ENCODE measurements at regions not wholly inside any gene's neighbourhood (a gene's known extent, or its start where the extent isn't known, plus 50 kb on each side); places are given as distances from the start of the nearest gene placed in this dataset.

DNA sequence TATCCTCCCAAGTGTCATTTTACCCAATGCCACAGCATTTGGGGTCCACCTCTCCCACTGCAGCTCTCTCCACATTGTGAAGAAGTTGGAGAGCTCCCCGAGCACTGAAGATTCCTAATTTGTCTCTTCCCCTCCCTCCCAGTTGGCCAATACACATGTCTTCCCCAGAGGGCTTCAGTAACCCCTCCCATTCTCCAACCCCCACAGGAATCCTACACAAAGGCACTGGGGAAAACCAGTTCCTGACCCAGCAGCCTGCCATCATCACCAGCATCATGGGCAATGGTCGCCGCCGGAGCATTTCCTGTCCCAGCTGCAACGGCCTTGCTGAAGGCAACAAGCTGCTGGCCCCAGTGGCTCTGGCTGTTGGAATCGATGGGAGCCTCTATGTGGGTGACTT is 87.3 kb upstream of the WWC1 start:
- no peak for DNase-seq

DNA sequence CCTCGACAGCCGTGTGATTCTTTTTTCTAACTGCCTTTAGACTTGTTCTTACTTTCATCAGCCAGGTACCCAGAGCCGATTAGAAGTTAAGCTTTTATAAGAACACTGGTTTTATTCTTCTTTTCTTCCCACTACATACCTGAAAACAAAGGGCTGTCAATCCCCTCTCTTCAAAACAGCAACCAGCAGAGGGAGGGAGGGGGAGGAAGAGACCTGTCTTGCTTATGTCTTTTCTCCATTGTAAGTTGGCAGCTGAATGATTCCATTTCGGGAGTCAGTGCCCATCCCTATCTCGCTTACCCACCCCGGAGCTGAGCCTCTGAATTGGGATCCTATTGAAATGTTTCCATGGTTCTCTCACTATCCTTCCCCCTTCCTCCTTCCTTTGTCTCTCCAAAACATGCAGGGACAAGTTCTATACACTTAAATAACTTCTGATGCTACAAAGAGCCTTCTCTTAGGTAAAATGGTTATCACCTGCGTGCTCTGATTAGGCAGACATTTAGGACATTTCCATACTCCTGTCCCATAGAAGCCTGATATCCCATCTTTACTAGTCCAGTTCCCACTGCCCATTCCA is 83.9 kb upstream of the WWC1 start:
- no peak for DNase-seq

DNA sequence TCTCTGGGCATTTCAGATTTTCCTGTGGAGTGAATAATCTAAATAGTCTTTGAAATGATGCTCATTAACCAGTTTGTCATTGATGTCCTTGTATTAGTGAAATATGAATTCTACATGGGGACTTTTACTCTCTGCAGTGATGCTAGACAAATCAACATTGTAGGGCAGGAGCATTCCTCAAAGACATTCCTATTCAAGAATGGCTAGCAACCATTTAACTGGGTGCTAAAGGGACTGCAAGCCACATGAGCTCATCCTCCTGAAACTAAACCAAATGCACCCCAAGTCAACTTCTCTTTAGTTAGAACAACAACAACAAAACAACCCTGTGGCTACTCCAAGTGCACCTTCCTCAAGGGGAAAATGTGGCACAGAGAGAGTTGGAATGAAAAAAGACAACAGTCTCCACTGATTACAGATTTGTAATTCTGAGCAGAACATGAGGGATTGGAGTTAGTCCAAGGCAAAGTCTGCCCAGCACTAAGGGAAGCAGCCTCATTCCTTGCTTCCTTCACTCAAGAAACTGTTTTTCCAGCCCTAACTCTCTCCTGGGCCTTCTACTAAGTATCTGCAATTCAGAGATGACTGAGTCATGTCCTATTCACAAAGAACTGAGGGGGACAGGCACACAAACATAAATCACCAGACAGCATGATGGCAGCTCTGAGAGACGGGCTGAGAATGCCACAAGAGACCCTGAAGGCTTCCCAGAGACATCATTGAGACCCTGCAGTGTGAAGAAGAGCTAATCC is 82.0 kb upstream of the WWC1 start:
- no peak for DNase-seq

DNA sequence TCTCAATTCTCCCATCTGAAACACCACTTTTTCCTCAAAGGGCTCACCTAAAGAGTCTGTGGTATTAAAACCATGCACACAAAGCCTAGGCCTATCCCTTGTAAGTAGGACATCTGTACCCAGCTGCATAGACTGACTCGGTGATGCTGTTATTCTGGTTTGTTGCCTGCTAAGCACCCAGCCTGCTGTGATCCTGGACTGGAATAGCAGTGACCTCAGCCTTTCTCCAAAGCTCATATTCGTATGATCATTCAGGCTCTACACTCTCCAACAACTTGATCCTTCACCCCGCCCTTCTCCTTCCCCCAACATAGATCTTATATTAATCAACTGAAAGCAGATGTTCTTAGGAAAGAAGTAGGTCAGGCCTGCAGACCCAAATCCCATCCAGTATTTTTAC is 81.4 kb upstream of the WWC1 start:
- DNase-seq, result no peak

DNA sequence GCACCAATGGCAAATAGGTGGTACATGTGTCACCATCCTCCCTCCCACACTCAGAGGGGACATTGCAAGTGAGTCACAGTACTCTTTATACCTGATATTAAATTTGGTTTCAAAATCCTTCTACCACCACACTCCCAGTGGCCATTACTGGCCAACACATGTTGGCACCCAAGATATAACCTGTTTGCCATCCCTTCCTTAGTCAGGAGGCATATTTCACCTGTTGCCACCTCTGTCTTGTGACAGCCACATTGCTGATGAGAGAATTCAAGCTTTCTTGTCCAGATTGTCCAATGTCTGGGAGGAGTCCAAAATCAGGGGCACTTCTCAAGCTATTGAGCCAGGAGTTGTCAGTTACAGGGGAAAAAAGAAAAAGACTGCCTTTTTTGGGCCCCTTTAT is 80.2 kb upstream of the WWC1 start:
- no peak for DNase-seq

DNA sequence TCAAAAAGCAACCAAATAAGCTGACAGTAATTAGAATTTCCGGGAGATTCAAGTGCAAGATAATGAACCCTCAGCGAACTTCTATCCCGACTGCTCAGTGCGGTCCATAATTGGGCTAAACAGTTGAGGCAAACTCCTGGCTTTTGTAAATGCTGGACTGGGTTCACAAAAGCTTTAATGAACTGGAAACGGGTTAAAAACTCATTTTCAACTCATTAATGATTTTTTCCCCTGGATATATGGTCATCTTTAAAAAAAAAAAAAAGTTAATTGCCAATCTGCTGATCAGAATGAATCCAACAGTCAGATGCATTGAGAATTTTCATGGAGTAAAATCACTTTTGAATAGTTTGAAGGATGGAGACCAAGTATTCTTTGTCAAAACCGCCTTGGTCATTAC is 79.5 kb upstream of the WWC1 start:
- DNase-seq, result no peak

DNA sequence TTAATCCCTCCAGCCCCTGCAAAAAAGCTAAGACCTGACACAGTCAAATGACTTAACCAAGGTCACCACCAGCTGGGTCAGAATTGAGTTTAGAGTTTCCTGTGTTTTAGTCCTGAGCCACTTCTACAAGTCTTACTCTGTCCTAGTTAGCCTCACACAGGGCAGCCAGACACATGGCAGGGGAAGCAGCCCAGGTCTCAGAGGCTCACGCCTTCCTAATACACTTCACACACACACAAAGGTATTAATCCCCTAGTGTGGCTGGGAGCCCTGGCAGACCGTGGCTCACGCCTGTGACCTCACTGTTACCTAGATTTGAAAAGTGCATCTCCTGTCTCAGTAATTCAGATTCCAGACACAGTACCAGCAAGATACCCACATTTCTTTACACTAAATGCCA is 77.4 kb upstream of the WWC1 start:
- no peak for DNase-seq

DNA sequence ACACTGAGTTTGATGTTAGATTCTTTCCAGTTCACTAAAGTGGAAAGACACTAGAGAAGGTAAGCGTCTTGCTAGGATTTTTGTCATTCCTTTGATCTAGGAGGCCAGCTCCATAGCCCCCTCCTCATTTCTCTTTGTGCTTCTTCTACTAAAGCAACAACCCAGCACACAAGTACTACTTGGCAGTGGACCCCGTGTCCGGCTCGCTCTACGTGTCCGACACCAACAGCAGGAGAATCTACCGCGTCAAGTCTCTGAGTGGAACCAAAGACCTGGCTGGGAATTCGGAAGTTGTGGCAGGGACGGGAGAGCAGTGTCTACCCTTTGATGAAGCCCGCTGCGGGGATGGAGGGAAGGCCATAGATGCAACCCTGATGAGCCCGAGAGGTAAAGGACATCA is 76.6 kb upstream of the WWC1 start:
- DNase-seq, result no peak

DNA sequence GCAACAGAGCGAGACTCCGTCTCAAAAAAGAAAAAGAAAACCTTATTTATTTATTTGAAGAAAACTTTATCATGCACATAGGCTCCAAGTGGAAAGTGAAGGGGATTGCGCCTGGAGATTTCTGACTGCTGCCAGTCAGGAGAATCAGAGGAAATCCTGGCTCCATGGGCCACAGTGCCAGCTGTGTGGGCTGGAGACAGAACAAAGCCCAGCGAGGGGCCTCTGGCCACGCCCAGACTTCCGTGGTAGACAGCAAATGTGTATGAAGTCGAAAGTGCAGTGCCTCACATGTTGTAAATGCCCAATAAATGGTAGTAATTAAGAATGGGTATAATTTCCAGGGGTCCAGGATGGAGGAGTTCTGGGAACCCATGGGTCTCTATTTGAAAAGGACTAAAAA is 75.8 kb upstream of the WWC1 start:
- no peak for DNase-seq

DNA sequence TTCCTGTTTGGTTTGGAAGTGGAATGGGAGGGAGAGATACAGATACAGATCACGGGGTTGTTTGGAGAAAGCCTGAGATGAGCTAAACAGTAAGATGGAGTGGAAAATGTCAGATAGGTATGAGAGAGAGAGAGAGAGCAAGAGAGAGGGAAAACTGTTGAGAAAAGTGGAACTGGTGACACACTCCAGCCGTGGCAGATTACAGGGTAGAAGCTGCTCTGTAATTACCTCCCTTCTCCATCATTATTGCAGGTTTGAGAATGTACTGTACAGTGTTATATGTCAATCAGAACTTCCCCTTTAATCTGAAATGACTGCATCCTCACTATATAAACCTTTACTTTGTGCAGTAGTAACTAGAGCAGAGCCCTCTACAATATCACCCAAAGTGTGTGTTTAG is 74.5 kb upstream of the WWC1 start:
- DNase-seq, result no peak

DNA sequence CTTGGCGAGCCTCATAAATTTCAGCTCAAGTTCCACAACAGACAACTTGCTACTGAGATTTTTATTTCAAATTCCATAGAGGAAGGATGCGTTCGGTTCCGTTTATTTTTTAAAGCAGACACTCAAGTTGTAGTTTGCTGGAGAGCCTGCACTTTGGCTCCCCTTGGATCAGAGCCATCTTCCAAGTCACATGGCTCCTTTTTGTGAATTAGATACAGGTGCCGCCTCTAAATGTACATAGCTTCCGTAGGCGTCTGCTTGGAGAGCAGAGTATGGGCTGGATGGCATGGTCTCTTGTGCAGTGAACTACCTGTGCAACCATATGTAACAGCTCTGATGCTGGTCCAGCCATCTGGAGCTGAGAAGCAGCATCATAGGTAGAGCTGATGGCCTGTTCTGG is 73.9 kb upstream of the WWC1 start:
- no peak for DNase-seq

DNA sequence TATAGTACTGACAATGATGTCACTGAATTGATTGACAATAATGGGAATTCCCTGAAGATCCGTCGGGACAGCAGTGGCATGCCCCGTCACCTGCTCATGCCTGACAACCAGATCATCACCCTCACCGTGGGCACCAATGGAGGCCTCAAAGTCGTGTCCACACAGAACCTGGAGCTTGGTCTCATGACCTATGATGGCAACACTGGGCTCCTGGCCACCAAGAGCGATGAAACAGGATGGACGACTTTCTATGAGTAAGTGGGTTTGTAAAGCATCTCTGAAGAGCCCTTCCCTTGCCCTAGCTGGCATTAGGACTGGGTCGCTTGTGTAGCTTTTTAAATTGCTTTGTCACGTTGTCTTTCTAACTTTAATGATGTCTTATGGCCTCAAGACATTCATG is 72.7 kb upstream of the WWC1 start:
- DNase-seq, result no peak

DNA sequence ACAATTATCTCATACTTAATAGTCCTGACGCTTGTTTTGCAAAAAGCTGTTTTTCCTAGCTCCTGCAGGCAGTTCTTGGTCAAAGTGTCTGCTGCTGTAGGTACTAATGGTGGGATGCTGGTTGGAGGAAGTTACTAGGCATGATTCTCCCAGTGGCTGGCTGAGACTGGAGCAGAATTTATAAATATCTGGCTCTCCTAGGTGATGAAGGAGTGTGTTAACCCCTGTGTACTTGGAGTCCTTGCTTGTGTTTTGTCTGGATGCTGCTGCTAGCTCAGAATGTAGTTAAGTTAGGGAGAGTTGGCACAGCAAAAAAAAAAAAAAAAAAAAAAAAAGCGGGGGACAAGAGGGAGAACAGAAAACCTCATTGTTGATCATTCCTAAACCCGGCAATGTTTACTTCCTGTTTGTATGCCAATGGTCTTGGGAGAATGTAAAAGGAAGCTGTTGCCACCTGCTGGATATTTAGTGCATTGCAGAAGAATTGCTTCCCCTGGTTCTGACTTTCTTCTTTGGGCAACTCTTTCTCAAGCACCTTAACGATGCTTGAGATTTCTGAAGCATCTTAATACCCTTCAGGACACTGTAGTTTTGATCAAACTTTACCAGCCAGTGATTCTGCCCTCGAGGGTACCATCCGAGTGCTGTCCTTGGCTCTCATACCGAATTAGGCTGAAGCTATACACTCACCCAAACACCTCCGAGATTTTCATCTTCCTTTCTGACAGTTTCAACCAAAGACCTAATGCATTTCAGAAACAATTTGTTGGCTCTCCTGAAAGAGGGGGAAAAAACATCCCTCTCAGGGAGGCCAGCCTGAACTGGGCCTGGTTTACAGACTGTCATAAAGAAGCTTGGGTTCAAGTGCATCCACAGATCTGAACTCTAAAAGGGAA is 71.7 kb upstream of the WWC1 start:
- DNase-seq, result peak; percentile 26

DNA sequence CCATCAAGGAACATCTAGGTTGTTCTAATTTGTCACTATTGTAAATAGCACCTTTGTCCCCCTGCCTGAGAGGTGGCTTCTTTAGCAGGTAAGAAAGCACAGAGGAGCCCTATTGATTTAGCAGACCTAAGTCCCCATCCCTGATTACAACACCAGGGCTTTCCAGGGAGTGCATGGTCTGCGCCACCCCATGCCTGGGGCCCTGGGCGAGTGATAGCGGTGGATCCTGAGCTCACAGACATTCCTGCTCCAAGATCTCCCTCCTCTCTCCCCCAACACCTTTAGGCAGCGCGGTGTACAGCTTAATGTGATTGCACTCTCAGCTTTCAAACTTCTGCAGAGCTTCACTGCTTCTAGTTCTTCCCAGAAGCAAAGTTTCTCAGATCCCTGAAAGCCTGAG is 67.4 kb upstream of the WWC1 start:
- no peak for DNase-seq

DNA sequence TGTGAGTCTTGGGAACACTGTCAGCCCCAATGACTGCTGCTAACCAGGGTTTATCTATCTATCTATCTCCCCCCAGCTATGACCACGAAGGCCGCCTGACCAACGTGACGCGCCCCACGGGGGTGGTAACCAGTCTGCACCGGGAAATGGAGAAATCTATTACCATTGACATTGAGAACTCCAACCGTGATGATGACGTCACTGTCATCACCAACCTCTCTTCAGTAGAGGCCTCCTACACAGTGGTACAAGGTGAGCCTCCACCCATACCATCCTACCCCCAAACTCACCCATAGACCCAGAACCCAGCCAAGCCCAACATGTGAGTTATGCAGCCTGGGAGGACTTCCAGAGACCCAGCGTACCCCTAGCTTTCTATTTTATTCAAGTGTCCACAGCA is 65.4 kb upstream of the WWC1 start:
- no peak for DNase-seq

DNA sequence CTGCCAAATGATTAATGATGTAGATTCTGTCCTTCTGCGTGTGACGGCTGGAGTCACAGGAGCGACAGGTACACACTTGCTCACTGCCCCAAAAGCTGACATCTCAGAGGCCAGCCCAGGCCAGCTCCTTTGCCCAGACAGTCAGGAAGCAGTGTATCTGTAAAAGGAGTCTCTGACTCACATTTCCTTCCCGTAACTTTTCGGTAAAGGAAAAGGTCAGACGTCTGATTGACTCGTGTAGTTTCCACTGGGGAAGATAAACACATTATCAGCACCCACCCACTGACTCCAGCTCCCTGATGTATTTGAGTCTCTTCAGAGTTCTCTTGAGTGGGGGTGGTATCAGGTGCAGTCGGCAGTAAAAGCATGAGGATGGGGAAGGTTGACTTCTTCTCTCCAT is 64.4 kb upstream of the WWC1 start:
- DNase-seq, result no peak

DNA sequence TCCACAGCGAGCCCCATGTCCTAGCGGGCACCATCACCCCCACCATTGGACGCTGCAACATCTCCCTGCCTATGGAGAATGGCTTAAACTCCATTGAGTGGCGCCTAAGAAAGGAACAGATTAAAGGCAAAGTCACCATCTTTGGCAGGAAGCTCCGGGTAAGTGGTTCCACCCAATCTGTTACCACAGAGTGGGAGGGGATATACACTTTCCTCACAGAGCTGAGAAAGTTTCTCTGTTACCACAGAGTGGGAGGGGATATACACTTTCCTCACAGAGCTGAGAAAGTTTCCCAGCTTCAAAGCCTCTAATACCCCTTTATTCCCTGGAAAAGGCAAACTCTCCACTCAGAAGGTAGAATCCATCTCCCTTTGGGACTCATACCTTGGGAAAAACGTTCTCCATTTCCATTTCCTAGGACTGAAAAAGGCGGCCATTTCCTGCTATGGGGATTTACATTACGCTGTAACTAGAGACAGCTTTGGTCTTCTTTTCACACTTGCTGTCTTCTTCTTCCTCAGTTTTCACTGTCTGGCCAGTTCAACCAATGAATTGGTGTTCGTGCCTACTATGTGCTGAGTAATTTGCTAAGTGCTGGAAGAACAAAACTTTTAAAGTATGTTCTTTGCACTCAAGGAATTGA is 63.4 kb upstream of the WWC1 start:
- DNase-seq, result no peak

DNA sequence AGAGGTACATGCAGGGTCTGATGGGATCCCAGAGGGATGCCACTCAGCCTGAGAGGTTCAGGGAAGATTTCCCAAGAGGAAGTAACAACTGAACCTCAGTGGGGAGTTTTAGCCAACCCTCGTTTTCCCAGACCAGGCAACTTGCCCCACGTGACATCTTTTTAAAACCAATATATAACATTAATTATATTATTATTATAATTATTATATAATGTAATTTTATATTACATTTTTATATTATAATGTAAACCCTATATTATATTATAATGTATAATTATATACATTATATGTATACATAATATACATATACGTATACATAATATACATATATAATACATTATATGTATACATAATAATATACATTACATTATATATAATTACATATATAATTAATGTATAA is 62.8 kb upstream of the WWC1 start:
- no peak for DNase-seq

DNA sequence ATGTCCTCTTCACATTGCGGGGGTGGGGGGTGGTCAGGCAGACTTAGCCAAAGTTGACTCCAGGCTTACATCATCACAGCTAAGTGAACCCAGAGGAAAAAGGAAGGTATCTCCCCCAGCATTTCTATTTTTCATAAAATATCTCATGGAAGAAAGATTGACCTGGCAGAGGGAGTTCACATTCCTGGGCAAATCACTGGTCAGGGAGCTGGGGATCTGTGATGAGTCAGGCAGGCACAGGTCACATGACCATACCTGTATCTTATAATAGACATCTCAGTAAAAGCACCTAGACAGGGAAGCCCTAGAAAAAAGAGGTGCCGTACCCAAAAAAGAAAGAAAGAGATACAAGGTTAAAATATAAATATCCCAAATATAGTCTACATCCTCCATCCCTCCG is 57.3 kb upstream of the WWC1 start:
- DNase-seq, result no peak

DNA sequence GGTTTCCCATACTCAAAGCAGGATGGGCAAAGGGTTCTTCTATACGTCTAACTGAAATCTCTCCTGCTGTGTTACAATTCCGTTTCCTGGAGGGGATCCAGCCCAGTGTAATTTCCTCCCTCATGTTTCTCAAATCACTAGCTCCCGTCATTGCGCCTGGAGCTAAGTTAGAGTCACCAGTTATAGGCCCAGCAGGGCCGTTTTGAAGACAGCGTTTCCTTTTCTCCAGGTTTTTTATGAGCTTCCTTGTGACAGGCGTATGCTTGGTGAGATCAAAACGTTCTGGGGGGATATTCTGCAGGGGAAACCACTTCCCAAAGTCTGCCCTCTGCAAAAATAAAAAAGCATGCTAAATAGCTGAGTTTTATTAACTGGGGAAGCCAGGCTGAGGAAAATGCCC is 53.0 kb upstream of the WWC1 start:
- no peak for DNase-seq

DNA sequence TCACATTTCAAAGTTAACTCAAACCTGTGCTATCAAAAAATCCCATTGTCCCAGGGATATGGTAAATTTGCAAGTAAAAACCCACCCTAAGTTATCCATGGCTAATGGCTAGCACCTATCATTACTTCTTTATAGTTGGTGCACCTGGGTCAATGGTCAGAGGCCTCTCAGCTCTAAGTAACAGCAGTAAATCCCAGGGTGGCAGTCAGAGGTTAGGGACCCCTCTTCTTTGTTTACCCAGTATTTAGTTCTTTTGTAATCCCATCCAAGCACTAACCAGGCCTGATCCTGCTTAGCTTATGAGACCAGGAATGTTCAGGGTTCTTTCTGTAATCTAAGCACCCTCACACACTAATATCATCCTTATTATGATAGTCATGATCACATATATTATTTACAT is 52.1 kb upstream of the WWC1 start:
- no peak for DNase-seq
